Esophagus squamous epithelium (tissue), 5 donors: ENCODE measurements at regions not wholly inside any gene's neighbourhood (a gene's known extent, or its start where the extent isn't known, plus 50 kb on each side); places are given as distances from the start of the nearest gene placed in this dataset.

Experiments
- DNase-seq: peaks from one replicate; lab custom pipeline; 2025; lab: John Stamatoyannopoulos, UW
- H3K27ac ChIP-seq, 4 donors: fragments of 200-600 bp; sonication (generic); one replicate each; pipeline ENCODE4 v1.5.1; 2016 to 2019; ENCODE audit warnings: mild to moderate bottlenecking in 1 of 4
- H3K27me3 ChIP-seq, 4 donors: fragments of 200-600 bp; sonication (generic); 1 replicate in 3 of 4; 2 replicates in 1 of 4; pipeline versions ENCODE4 v1.5.1 to v1.6.0; 2017 to 2021; ENCODE audit warnings: antibody characterized with exemption in 1 of 4
- H3K36me3 ChIP-seq, 3 donors: fragments of 200-600 bp; sonication (generic); one replicate each; pipeline ENCODE4 v1.5.1; 2016 to 2019
- H3K4me1 ChIP-seq, 3 donors: fragments of 200-600 bp; sonication (generic); one replicate each; pipeline ENCODE4 v1.5.1; 2017 to 2019
- H3K4me3 ChIP-seq, 4 donors: fragments of 200-600 bp; sonication (generic); 1 replicate in 3 of 4; 2 replicates in 1 of 4; pipeline ENCODE4 v1.5.1; 2016 to 2019; ENCODE audit warnings: mild to moderate bottlenecking in 2 of 4, moderate library complexity in 1 of 4
- H3K9me3 ChIP-seq, 3 donors: fragments of 200-600 bp; sonication (generic); one replicate each; pipeline ENCODE4 v1.5.1; 2016 to 2019
- POLR2A ChIP-seq, 4 donors: fragments of 450-650 bp; IDR thresholded peaks; one replicate each; pipeline ENCODE4 v1.6.1; 2017; ENCODE audit warnings: antibody characterized with exemption in 4 of 4, mild to moderate bottlenecking in 4 of 4, moderate library complexity in 3 of 4
- WGBS, 2 donors: methylation state at CpG; one replicate each; pipeline ENCODE4 v1.1.5; 2018; 5-methylcytosine and 5-hydroxymethylcytosine counted together
- intact Hi-C: fragments of 100-400 bp; cut with DNase I; formaldehyde crosslinking; loops from one replicate; pipeline ENCODE4 v1.15.0; 2022
- TF ChIP-seq, protein P1 (sequence below), 6 experiments: fragments of 450-650 bp in 4 of 6; fragments of 200-600 bp in 2 of 6; sonication (generic) in 2 of 6; IDR thresholded peaks; one replicate each; pipeline ENCODE4 v1.5.1; 2016 to 2019; ENCODE audit warnings: antibody characterized with exemption in 6 of 6, mild to moderate bottlenecking in 4 of 6, moderate library complexity in 4 of 6
- donor health status: DM: yes; HTN: yes; CAD: no.

DNA sequence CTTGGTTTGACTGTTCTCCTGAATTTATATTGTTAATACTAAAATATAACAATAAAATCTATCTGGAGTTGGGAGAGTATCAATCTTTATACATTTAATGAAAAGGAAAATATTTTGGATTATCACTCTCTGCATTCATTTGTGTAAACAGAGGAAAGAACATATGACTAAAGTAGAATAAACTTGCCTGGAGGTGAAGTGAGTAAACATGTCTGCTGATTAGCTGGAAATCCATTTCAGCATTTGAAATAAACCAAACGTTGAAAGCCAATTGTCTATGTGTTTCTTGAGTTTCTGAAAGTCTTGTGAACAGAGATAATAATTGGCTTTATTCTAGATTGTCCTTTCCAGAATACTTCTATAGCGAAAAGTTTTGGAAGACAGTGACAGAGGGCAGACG lies 776.2 kb downstream of the SEMA5A start:
- 58 to 79% methylated on average over 3 of the region's 3 CpGs for WGBS, 2 donors
- H3K27me3 ChIP-seq: no peaks in the 10 kb centered on the region
- H3K4me1 ChIP-seq: no peaks in the 10 kb centered on the region
- H3K9me3 ChIP-seq: no peaks in the 10 kb centered on the region
- no peaks in the 10 kb centered on the region for H3K36me3 ChIP-seq
- intact Hi-C loops: no loop called here
- H3K27ac ChIP-seq: no peak overlapping the region
- no peak for DNase-seq
- TF ChIP-seq, protein P1, sequence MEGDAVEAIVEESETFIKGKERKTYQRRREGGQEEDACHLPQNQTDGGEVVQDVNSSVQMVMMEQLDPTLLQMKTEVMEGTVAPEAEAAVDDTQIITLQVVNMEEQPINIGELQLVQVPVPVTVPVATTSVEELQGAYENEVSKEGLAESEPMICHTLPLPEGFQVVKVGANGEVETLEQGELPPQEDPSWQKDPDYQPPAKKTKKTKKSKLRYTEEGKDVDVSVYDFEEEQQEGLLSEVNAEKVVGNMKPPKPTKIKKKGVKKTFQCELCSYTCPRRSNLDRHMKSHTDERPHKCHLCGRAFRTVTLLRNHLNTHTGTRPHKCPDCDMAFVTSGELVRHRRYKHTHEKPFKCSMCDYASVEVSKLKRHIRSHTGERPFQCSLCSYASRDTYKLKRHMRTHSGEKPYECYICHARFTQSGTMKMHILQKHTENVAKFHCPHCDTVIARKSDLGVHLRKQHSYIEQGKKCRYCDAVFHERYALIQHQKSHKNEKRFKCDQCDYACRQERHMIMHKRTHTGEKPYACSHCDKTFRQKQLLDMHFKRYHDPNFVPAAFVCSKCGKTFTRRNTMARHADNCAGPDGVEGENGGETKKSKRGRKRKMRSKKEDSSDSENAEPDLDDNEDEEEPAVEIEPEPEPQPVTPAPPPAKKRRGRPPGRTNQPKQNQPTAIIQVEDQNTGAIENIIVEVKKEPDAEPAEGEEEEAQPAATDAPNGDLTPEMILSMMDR (IDR thresholded peaks at IDR 0.05): no peak
- TF ChIP-seq POLR2A (IDR thresholded peaks at IDR 0.05): no peak
- H3K4me3 ChIP-seq: no peak overlapping the region

DNA sequence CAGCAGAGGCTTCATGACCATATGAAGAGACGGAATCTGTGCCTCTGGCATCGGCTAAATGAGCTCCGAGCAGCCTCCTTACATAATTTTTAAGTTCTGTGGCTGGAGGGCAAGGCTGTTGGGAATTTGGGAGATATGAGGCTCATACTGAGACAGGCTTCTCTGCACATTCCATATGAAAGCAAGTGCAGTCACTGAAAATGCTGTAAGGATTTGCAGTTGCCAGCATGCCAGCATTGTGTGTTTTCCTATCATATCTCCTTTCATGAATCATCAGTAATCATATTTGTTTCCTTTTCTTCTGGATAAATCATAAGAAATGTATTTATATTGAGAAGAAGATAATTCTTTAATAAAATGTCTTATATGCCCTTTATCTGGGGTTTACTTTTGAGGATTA lies 775.4 kb downstream of the SEMA5A start:
- Histone ChIP-seq H3K36me3 (no peaks in the 10 kb centered on the region), H3K4me3 (no peak overlapping the region), H3K27me3 (no peaks in the 10 kb centered on the region), H3K27ac (no peak overlapping the region), H3K4me1 (no peaks in the 10 kb centered on the region), H3K9me3 (no peaks in the 10 kb centered on the region)
- WGBS, 2 donors: 83 to 88% methylated on average over 2 to 3 of the region's 3 CpGs
- no peak for DNase-seq
- no peak for TF ChIP-seq POLR2A (IDR thresholded peaks at IDR 0.05)
- TF ChIP-seq, protein P1 (IDR thresholded peaks at IDR 0.05): no peak
- intact Hi-C loops: no loop called here

DNA sequence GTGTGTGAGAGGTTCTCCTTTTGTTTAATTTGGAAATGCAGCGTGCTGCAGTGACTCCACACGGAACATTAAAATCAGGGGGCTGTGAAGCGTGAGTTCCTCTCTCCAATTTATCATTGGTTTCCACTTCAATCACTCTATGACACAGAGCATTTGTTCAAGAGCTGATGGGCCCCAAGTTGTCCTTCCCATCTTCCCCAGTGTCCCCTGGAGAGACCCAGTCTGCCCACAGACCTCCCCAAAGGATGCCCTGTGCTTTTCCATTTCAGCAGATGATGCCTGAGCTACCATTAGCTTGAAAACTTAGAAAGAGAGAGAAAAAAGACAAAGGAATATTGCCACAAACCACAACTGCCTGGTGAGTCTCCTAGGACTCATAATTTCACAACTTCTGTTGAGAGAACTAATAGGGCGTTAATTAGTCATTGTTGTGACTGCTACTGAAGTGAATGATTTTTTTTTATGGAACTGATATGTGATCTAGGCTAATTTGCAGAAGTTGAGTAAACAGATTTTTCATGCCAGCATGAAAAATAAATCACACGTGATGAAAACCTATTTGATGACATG lies 772.7 kb downstream of the SEMA5A start:
- Histone ChIP-seq H3K4me1 (no peaks in the 10 kb centered on the region), H3K27me3 (no peaks in the 10 kb centered on the region), H3K9me3 (no peaks in the 10 kb centered on the region), H3K27ac (no peak overlapping the region), H3K36me3 (no peaks in the 10 kb centered on the region), H3K4me3 (no peak overlapping the region)
- no peak for DNase-seq
- TF ChIP-seq POLR2A (IDR thresholded peaks at IDR 0.05): no peak
- TF ChIP-seq, protein P1 (IDR thresholded peaks at IDR 0.05): no peak
- 64 to 76% methylated on average over 5 of the region's 5 CpGs for whole genome bisulfite sequencing, 2 donors
- intact Hi-C loops: no loop called here

DNA sequence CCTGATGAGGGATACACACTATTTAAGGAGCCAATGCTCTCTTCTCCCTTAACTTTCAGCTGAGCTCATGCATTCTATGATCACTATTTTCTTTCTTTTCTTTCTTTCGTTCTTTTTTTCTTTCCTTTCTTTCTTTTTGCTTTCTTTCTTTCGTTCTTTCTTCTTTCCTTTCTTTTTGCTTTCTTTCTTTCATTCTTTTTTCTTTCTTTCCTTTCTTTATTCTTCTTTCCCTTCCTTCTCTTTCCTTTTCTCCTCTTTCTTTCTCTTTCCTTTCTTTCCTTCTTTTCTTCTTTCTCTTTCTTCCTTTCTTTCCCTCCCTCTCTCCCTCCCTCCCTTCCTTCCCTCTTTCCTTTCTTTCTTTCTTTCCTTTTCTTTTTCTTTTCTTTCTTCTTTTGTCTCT lies 761.2 kb downstream of the SEMA5A start:
- Histone ChIP-seq H3K9me3 (no peaks in the 10 kb centered on the region), H3K4me3 (no peak overlapping the region), H3K27me3 (no peaks in the 10 kb centered on the region), H3K36me3 (no peaks in the 10 kb centered on the region), H3K4me1 (no peaks in the 10 kb centered on the region), H3K27ac (no peak overlapping the region)
- TF ChIP-seq POLR2A (IDR thresholded peaks at IDR 0.05): no peak
- TF ChIP-seq, protein P1 (IDR thresholded peaks at IDR 0.05): no peak
- WGBS, 2 donors: 79 to 89% methylated on average over 2 of the region's 2 CpGs
- DNase-seq: no peak
- intact Hi-C loops: no loop called here

- TF ChIP-seq POLR2A (IDR thresholded peaks at IDR 0.05): no peak
- TF ChIP-seq, protein P1 (IDR thresholded peaks at IDR 0.05): no peak
- intact Hi-C loops: no loop called here
- no peak overlapping the region for H3K27ac ChIP-seq
- H3K36me3 ChIP-seq: no peaks in the 10 kb centered on the region
- H3K27me3 ChIP-seq: no peaks in the 10 kb centered on the region
- no peak overlapping the region for H3K4me3 ChIP-seq
- DNase-seq: no peak
- no peaks in the 10 kb centered on the region for H3K9me3 ChIP-seq
- no peaks in the 10 kb centered on the region for H3K4me1 ChIP-seq
- 45 to 62% methylated on average over 3 of the region's 3 CpGs for WGBS, 2 donors
These were observed 757.6 kb downstream of the SEMA5A start for GRCh38 chr5:8788246-8788645.
